ENCODE measurements at regions not wholly inside any gene's neighbourhood (a gene's known extent, or its start where the extent isn't known, plus 50 kb on each side); places are given as distances from the start of the nearest gene placed in this dataset.

GRCh38 chr18:69152436-69152835 lies 248.3 kb upstream of the DOK6 start:
- no peaks in the 10 kb centered on the region for H3K9me3 ChIP-seq (ENCODE audit: insufficient read depth, low read length, severe bottlenecking)
- H3K4me1 ChIP-seq (ENCODE audit: insufficient read depth, low read length): no peaks in the 10 kb centered on the region
- H3K4me2 ChIP-seq (ENCODE audit: insufficient read depth, low read length): no peak overlapping the region
- no peaks in the 10 kb centered on the region for H4K20me1 ChIP-seq (ENCODE audit: insufficient read depth, low read length)
- H3K27me3 ChIP-seq (ENCODE audit: insufficient read depth, low read length, poor library complexity): no peaks in the 10 kb centered on the region
- H3K4me3 ChIP-seq (ENCODE audit: low read depth in 1 of 2, low read length in 2 of 2): no peak overlapping the region
- H3K36me3 ChIP-seq (ENCODE audit: insufficient read depth, low read length): no peaks in the 10 kb centered on the region
- no peak overlapping the region for H2AFZ ChIP-seq (ENCODE audit: low read depth, low read length)
- DNase-seq: no peak
- H3K79me2 ChIP-seq (ENCODE audit: insufficient read depth, low read length): no peaks in the 10 kb centered on the region
- H3K9ac ChIP-seq (ENCODE audit: low read depth, low read length): no peak overlapping the region
- TF ChIP-seq EZH2 (IDR thresholded peaks at IDR 0.05; ENCODE audit: borderline replicate concordance, low read depth, low read length, severe bottlenecking) (no peak), CTCF (IDR thresholded peaks at IDR 0.05; ENCODE audit: borderline replicate concordance, extremely low read depth, low read length, poor library complexity, severe bottlenecking) (no peak)
- no peak for ATAC-seq (ENCODE audit: insufficient read depth, low read depth)
- no peak overlapping the region for H3K27ac ChIP-seq (ENCODE audit: low read length)

GRCh38 chr18:69157906-69158305 lies 242.8 kb upstream of the DOK6 start:
- no peak overlapping the region for H3K4me2 ChIP-seq (ENCODE audit: insufficient read depth, low read length)
- H3K79me2 ChIP-seq (ENCODE audit: insufficient read depth, low read length): no peaks in the 10 kb centered on the region
- no peak overlapping the region for H3K9ac ChIP-seq (ENCODE audit: low read depth, low read length)
- TF ChIP-seq EZH2 (IDR thresholded peaks at IDR 0.05; ENCODE audit: borderline replicate concordance, low read depth, low read length, severe bottlenecking) (no peak), CTCF (IDR thresholded peaks at IDR 0.05; ENCODE audit: borderline replicate concordance, extremely low read depth, low read length, poor library complexity, severe bottlenecking) (no peak)
- H3K9me3 ChIP-seq (ENCODE audit: insufficient read depth, low read length, severe bottlenecking): no peaks in the 10 kb centered on the region
- no peaks in the 10 kb centered on the region for H4K20me1 ChIP-seq (ENCODE audit: insufficient read depth, low read length)
- no peak overlapping the region for H3K4me3 ChIP-seq (ENCODE audit: low read depth in 1 of 2, low read length in 2 of 2)
- no peaks in the 10 kb centered on the region for H3K4me1 ChIP-seq (ENCODE audit: insufficient read depth, low read length)
- ATAC-seq (ENCODE audit: insufficient read depth, low read depth) (no peak), DNase-seq (no peak)
- H3K27ac ChIP-seq (ENCODE audit: low read length): no peak overlapping the region
- H2AFZ ChIP-seq (ENCODE audit: low read depth, low read length): no peak overlapping the region
- no peaks in the 10 kb centered on the region for H3K27me3 ChIP-seq (ENCODE audit: insufficient read depth, low read length, poor library complexity)
- no peaks in the 10 kb centered on the region for H3K36me3 ChIP-seq (ENCODE audit: insufficient read depth, low read length)

GRCh38 chr18:69158944-69159343 lies 241.7 kb upstream of the DOK6 start:
- H3K27me3 ChIP-seq (ENCODE audit: insufficient read depth, low read length, poor library complexity): no peaks in the 10 kb centered on the region
- ATAC-seq (ENCODE audit: insufficient read depth, low read depth) (no peak), DNase-seq (no peak)
- H3K79me2 ChIP-seq (ENCODE audit: insufficient read depth, low read length): no peaks in the 10 kb centered on the region
- H3K9me3 ChIP-seq (ENCODE audit: insufficient read depth, low read length, severe bottlenecking): no peaks in the 10 kb centered on the region
- TF ChIP-seq CTCF (IDR thresholded peaks at IDR 0.05; ENCODE audit: borderline replicate concordance, extremely low read depth, low read length, poor library complexity, severe bottlenecking) (no peak), EZH2 (IDR thresholded peaks at IDR 0.05; ENCODE audit: borderline replicate concordance, low read depth, low read length, severe bottlenecking) (no peak)
- H3K4me2 ChIP-seq (ENCODE audit: insufficient read depth, low read length): no peak overlapping the region
- H3K4me3 ChIP-seq (ENCODE audit: low read depth in 1 of 2, low read length in 2 of 2): no peak overlapping the region
- H2AFZ ChIP-seq (ENCODE audit: low read depth, low read length): no peak overlapping the region
- H3K36me3 ChIP-seq (ENCODE audit: insufficient read depth, low read length): no peaks in the 10 kb centered on the region
- no peak overlapping the region for H3K9ac ChIP-seq (ENCODE audit: low read depth, low read length)
- no peaks in the 10 kb centered on the region for H4K20me1 ChIP-seq (ENCODE audit: insufficient read depth, low read length)
- no peak overlapping the region for H3K27ac ChIP-seq (ENCODE audit: low read length)
- no peaks in the 10 kb centered on the region for H3K4me1 ChIP-seq (ENCODE audit: insufficient read depth, low read length)
